MV-4-11 (cell line): ENCODE measurements at regions not wholly inside any gene's neighbourhood (a gene's known extent, or its start where the extent isn't known, plus 50 kb on each side); places are given as distances from the start of the nearest gene placed in this dataset.
A peak's percentile ranks its signal among the peaks of the same experiment; 100 is the strongest.
"Not testable (repeated sequence)": the region's sequence is repeated elsewhere in the genome, so short reads cannot be mapped to it uniquely, and the experiment has no call there.

Source experiments
- DNase-seq: peaks from one replicate; lab custom pipeline; 2025; lab: John Stamatoyannopoulos, UW

DNA sequence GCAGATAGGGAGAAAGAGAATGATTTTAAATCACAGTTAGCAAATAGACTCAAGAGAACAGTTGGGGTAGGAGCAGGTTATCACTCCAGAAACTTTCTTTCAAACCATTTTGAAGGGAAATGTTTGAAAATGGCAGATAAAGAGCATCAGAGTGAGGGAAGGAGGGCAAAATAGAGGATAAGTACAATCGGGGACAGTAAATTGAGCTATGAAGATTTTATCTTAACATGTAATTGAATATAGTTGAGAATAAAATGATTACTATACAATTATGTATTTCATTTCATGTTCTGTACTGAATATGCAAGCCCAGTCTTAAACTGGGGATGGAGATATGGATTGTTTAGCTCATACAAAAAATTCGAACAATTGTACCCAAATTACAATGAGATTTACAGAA lies 54.0 kb downstream of the MAP10 start:
- DNase-seq: no peak

- no peak for DNase-seq
These were observed 55.9 kb downstream of the MAP10 start for GRCh38 chr1:232861107-232861506.

GRCh38 chr1:232863544-232864275 lies 58.5 kb downstream of the MAP10 start:
- DNase-seq: no peak

DNA sequence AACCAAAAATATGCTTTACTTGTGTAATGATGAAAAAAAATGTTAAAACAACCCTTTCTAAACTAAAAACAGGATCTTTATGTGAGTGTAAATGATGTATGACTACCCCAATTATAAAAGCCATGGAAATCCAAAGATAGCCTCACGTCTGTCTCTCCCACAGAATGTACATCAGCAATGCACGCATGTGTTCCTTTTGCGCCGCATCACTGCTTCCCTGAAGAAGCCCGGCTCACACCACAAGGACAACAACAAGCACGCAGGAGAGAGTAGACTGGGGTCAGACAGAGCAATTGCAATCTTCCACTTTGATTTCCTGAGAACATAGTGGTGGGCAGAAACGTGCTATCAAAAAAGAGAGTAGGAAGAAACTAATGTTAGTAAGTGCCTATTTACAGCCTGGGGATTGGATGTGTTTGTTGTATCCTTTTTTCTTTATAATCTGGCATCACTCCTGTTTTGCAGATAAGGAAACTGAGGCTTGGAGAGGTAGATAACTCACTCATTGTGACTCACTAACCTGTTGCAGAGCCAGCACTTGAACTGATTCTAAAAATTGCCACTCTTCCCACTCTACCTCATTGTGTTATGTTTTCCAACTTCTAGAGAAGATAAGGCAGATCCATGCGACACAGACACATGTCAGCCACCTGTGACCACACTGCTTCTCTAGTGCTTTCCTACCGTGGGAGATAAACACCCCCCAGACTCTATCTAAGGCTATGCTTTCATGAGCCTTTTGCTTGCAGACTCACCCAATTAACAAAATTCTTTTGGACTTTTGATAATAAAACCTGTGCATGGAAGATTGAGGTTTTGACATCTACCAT lies 60.1 kb downstream of the MAP10 start:
- DNase-seq: no peak

GRCh38 chr1:232868793-232869491 lies 63.7 kb downstream of the MAP10 start:
- peak; percentile 66 for DNase-seq

GRCh38 chr1:232871291-232871969 lies 66.2 kb downstream of the MAP10 start:
- not testable (repeated sequence) for DNase-seq

DNA sequence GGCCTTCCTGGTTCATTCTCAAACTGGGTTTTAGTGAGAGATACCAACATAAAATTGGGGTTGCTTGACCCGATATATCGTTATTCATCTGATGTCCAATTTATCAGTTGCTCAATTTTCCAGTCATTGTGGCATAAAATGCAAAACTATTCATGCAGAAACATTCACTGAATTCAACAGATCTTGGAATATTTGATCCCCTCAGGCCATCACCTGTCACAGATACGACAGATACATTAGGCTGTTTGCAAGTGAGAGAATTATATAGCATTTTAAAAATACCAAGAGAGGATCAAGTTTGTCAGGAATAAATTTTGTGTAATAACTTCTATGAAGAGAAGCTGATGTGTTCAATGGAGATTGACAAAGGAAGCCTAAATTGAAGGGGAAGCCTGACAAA lies 67.1 kb downstream of the MAP10 start:
- no peak for DNase-seq

- no peak for DNase-seq
These were observed 67.5 kb downstream of the MAP10 start for GRCh38 chr1:232872738-232873137.

DNA sequence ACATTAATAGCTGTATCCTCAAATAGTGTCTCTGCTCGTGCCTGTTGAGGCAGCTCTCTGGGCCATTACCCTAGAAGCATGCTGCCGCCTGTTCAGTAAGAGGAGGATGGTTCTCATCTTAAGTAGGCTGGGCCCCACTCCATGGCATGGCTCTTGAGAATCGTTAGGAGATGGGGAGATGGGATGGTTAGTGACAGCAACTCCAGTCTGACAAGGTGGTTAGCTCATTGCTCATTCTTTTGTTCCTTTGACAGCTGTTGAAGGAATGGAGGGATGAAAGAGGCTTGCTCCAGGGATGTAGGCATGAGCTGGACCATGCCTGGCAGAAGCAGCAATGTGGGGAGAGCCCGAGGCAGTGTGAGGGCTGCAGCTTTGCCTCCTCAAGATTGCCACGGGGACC lies 68.2 kb downstream of the MAP10 start:
- DNase-seq: no peak

DNA sequence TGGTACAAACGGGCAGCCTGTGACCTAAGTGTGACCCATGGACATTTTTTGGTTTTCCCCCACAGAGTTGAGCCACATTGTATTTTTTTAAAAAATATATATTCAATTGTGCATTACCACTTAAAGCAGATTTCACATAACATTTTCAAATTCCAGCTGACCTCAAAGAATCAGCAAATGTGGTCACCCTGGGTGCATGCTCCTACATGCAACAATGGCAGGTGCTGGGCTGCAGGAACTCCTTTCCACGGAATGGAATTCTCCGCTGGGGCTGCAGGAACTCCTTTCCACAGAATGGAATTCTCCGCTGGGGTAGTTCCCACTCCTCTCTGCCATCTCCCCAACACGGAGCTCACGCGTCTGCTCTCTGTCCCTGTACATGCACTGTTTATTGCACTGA lies 68.7 kb downstream of the MAP10 start:
- DNase-seq: no peak

DNA sequence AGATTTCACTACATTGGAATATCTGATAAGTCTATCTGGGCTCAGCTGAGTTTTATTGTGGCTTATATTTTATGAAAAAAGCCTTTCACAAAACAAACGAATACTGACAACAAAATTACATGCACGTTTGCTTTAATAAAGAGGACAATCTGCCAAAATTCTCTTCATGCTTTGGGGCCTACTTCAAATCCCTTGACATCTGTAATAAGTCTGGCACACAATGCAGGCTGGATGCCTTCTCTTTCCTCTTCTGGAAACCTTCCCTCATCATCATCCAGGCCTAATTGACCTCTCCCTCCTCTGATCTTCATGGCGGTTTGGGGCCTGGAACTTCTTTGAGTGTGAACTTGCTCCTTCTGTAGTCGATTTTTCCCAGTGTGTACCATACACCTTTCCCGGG lies 70.3 kb downstream of the MAP10 start:
- DNase-seq: no peak

DNA sequence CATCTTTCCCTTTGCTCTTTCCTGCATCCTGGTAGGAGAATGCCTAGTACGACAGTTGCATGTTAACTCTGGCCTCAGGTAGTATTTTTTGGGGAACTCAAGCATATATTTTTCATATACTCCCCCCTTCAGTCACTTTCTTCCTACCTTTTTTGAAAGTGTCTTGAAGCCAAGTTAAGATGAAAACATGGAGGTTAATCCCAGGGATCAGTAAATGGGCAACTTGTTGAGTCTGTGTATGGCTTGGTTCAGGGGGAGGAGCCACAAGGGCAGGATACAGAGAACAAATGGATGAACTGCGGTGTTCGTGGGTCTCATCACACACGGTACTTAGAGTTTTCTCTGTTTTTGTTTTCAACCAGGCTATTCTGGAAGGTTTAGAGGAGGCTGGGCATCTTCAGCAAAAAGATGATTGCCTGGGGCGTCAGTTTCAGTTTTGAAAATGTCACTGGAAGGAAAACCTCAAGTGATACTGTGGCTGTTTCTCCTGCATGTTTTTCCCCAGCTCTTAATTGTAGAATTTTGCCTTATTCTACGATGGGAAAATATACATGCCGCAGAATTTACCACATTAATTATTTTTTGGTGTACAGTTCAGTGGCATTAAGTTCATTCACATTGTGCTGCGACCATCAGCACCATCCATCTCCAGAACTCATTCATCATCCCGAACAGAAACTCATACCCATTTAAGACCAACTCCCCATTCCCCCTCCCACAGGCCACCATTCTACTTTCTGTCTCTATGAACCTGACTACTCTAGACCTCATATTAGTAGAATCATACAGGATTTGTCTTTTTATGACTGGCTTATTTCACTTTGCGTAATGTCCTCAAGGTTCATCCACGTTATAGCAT lies 71.5 kb downstream of the MAP10 start:
- DNase-seq: no peak

DNA sequence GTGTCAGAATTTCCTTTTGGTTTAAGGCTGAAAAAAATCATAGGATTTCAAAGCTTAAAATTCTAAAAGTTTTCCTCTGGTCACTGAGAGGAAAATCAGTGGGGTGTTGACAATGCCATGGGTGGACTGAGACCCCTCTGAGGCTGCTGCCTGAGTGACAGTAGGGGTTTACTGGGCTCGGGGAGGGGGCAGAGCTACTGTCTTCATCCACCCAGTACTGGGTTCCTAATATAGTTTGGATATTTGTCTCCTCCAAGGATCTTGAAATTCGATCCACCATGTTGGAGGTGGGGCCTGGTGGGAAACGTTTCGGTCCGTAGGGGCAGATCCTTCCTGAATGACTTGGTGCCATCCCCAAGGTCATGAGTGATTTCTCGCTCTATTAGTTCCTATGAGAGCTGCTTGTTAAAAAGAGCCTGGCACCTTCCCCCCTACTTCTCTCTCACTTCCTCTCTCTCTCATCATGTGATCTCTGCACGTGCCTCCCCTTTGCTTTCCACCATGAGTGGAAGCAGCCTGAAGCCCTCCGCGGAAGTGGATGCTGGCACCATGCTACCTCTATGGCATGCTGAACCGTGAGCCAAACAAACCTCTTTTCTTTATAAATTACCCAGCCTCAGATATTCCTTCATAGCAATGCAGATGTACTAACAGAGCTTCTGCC lies 72.3 kb downstream of the MAP10 start:
- DNase-seq: peak; percentile 58

DNA sequence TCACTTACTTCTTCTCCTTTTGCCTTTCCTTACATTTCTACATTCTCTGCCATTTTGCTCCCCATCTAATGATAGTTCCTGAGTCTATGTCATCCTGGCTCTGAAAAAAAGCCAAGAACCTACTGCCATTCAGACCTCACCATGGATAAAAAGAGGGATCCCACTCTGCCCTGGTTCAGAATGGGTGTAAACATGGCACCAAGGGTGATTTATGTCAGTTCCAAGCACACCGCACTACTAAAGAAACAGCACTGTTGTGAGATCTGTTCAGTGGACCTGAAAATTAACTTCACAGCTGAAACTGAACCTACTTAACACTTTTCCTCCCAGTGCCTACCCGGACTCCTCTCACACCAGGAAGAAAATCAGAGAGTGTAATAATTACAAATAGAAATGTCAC lies 72.3 kb upstream of the NTPCR start:
- no peak for DNase-seq

- peak; percentile 41 for DNase-seq
These were observed 70.1 kb upstream of the NTPCR start for GRCh38 chr1:232880354-232880753.

- no peak for DNase-seq
These were observed 66.3 kb upstream of the NTPCR start for GRCh38 chr1:232883992-232884661.

DNA sequence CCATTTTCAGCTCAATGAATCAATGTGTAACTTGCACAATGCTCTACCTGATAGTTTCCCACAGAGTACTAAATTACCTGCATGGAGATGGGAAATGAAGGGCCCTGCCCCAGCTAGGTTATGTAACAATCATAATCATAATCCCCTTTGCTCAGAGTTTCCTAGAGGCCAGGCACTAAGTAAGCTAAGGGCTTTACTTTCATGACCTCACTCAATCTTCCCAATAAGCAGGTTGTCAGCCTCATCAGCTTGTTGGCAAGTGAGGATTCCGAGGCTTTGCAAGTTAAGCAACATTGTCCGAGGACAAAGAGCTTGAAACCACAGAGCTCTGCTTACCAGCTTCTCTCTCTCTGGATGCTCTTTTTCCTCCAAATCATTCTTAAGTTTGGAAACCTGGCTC lies 64.1 kb upstream of the NTPCR start:
- peak; percentile 85 for DNase-seq

DNA sequence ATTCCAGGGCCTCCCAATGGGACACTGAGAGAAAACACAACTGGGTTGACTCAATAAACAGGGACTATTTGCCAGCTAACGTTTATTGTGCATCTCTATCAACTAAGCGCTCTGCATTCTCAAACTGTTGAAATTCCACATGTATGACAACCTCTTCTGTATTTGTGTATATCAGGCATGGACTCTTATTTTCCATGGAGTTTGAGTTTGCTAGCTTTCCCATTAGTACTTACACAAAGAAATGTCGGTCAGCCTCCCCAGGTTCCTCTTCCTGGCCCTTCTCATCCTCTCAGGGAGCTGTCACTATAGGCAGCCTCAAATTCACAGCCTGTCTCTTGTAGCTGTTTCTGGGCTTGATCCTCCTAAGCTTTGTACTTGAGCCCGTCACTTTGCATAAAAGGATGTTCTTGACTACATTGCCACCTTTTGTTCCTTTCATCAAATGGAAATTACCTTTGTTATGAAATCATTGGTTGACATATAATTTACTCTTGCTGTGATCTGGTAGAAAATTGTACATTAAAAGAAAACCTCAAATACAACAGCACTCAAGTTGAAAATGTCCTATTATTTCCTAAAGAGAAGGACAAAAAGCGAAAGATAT lies 60.0 kb upstream of the NTPCR start:
- DNase-seq: peak; percentile 31

DNA sequence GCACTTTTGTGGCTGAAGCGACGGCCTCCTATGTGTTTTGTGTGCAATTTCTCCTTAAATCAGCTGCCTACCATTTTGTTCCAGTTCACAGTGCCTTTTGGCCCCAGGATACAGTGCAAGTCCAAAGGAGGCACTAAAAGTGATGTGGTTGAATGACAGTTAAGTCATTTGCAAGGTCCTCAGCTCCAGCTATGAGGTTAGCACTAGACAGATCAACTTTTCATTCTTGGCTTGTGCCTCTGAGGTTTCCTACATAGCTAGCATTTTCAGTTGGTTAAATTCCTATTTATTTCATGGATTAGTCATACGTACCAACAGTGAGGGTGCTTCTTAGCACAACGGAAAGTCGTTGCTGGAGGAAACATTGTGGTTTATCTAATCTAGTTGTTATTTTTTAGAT lies 59.3 kb upstream of the NTPCR start:
- peak; percentile 95 for DNase-seq
